ENCODE measurements at regions not wholly inside any gene's neighbourhood (a gene's known extent, or its start where the extent isn't known, plus 50 kb on each side); places are given as distances from the start of the nearest gene placed in this dataset.

- no CpG with 5 or more reads among the region's 4 CpGs for WGBS, 2 experiments (ENCODE audit: extremely low coverage in 2 of 2, insufficient read length in 1 of 2)
- no peak overlapping the region for H2AK5ac ChIP-seq (ENCODE audit: low read depth, low read length)
- no peak overlapping the region for H3K9ac ChIP-seq (ENCODE audit: low read depth, low read length)
- H4K91ac ChIP-seq (ENCODE audit: insufficient read depth, low read depth, low read length) = no peak overlapping the region
- H3K9me1 ChIP-seq (ENCODE audit: insufficient read depth, low read length) = no peaks in the 10 kb centered on the region
- no peak overlapping the region for H3K27ac ChIP-seq (ENCODE audit: insufficient read depth, low read length)
- H2AK9ac ChIP-seq (replicated peaks; ENCODE audit: low read depth, low read length, poor library complexity) = no peak overlapping the region
- no peaks in the 10 kb centered on the region for H3K4me1 ChIP-seq (ENCODE audit: control insufficient read depth, insufficient read depth, low read length)
- no peak overlapping the region for H3K18ac ChIP-seq (ENCODE audit: low read depth, low read length)
- H4K20me1 ChIP-seq (ENCODE audit: insufficient read depth, low read length) = no peaks in the 10 kb centered on the region
- H4K8ac ChIP-seq (ENCODE audit: low read depth in 2 of 2, low read length in 2 of 2) = no peak overlapping the region
- POLR2A ChIA-PET (ENCODE audit: unreplicated experiment) = no interaction called here
- dilution Hi-C loops (cut with HindIII; ENCODE audit: low sequenced_read_pairs, unreplicated experiment) (no loop called here), intact Hi-C loops (cut with micrococcal nuclease) (no loop called here), in situ Hi-C loops (cut with MboI; ENCODE audit: low sequenced_read_pairs) (no loop called here)
- H3K79me1 ChIP-seq (ENCODE audit: low read depth in 1 of 2, low read length in 2 of 2) = no peaks in the 10 kb centered on the region
- H2AFZ ChIP-seq (replicated peaks; ENCODE audit: low read length, poor library complexity) = no peak overlapping the region
- no peak overlapping the region for H2BK120ac ChIP-seq (ENCODE audit: low read depth, low read length)
- no peak overlapping the region for H3K23ac ChIP-seq (ENCODE audit: low read depth, low read length)
- H3K14ac ChIP-seq (replicated peaks; ENCODE audit: low read depth, low read length) = no peak overlapping the region
- no peak overlapping the region for H3K4me3 ChIP-seq (ENCODE audit: insufficient read depth, low read depth, low read length)
- no peak overlapping the region for H3K56ac ChIP-seq (ENCODE audit: extremely low read depth, insufficient read depth, low read length)
- no peaks in the 10 kb centered on the region for H3K9me3 ChIP-seq (ENCODE audit: control insufficient read depth, insufficient read depth, low read length)
- BruUV-seq (replicated peaks) = no TSS peak
- no peaks in the 10 kb centered on the region for H3K36me3 ChIP-seq (ENCODE audit: control insufficient read depth, insufficient read depth, low read length)
- no peak for DNase-seq
- no peak overlapping the region for H4K5ac ChIP-seq (ENCODE audit: low read depth, low read length)
- H2BK5ac ChIP-seq (ENCODE audit: low read depth, low read length, poor library complexity, severe bottlenecking) = no peak overlapping the region
- no peak overlapping the region for H3K4ac ChIP-seq (ENCODE audit: low read depth, low read length)
- no peak overlapping the region for H2BK15ac ChIP-seq (ENCODE audit: low read depth, low read length)
- TF ChIP-seq MXI1 (IDR thresholded peaks at IDR 0.05; ENCODE audit: borderline replicate concordance, low read depth, low read length) (no peak), CHD1 (IDR thresholded peaks at IDR 0.05; ENCODE audit: low read depth, low read length) (no peak), MAZ (IDR thresholded peaks at IDR 0.05; ENCODE audit: borderline replicate concordance, low read depth, low read length) (no peak), RCOR1 (IDR thresholded peaks at IDR 0.05; ENCODE audit: insufficient replicate concordance, low read length) (no peak), SMC3 (IDR thresholded peaks at IDR 0.05; ENCODE audit: low read depth, low read length) (no peak), BHLHE40 (IDR thresholded peaks at IDR 0.05; ENCODE audit: low read depth, low read length) (no peak), NFE2L2 (IDR thresholded peaks at IDR 0.05; ENCODE audit: low read depth, low read length) (no peak), FOS (IDR thresholded peaks at IDR 0.05; ENCODE audit: low read depth, low read length) (no peak), CEBPB (IDR thresholded peaks at IDR 0.05; ENCODE audit: low read depth, low read length) (no peak), ELK1 (IDR thresholded peaks at IDR 0.05; ENCODE audit: borderline replicate concordance, low read depth, low read length) (no peak), MAFK (IDR thresholded peaks at IDR 0.05; ENCODE audit: low read depth, low read length) (no peak), CTCF (conservative IDR thresholded peaks at IDR 0.05; ENCODE audit: low read depth, low read length) (no peak), POLR2A (IDR thresholded peaks at IDR 0.05; ENCODE audit: low read depth, low read length) (no peak), RFX5 (IDR thresholded peaks at IDR 0.05; ENCODE audit: low read depth, low read length) (no peak), RAD21 (IDR thresholded peaks at IDR 0.05; ENCODE audit: low read length) (no peak)
- TF ChIP-seq, protein P1, sequence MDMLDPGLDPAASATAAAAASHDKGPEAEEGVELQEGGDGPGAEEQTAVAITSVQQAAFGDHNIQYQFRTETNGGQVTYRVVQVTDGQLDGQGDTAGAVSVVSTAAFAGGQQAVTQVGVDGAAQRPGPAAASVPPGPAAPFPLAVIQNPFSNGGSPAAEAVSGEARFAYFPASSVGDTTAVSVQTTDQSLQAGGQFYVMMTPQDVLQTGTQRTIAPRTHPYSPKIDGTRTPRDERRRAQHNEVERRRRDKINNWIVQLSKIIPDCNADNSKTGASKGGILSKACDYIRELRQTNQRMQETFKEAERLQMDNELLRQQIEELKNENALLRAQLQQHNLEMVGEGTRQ (IDR thresholded peaks at IDR 0.05; ENCODE audit: low read depth, low read length) = no peak
- H2BK20ac ChIP-seq (ENCODE audit: low read depth, low read length) = no peak overlapping the region
- peaks cover 19% of the 10 kb centered on the region for H3K27me3 ChIP-seq (ENCODE audit: control insufficient read depth, insufficient read depth, low read length)
- CTCF ChIA-PET = no interaction called here
- no peak for ATAC-seq (ENCODE audit: low read depth)
- H3K4me2 ChIP-seq (ENCODE audit: low read depth, low read length) = no peak overlapping the region
These were observed 162.5 kb downstream of the NUP210 start for GRCh38 chr3:13257666-13258065.
